ENCODE measurements at regions not wholly inside any gene's neighbourhood (a gene's known extent, or its start where the extent isn't known, plus 50 kb on each side); places are given as distances from the start of the nearest gene placed in this dataset.

DNA sequence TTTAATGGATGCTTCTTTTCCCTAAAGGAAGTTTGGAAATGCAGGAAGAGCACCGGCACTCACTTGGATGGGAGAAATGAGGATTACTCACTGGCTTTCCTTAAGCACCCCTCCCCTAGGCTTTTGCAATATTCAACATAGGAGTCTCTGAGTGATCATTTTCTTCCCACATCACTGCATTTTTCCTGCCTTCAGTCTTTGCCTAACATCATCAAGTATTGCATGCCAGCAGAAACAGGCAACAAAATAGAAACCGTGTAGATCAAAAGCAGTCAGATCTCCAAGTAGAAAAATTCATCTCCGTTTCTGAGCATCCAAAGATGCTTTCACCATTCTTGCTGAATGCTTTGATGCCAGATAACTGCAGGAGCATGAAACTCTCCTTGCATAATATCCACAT is 119.9 kb downstream of the ADCYAP1R1 start:
- intact Hi-C loops (cut with DNase I): no loop called here

DNA sequence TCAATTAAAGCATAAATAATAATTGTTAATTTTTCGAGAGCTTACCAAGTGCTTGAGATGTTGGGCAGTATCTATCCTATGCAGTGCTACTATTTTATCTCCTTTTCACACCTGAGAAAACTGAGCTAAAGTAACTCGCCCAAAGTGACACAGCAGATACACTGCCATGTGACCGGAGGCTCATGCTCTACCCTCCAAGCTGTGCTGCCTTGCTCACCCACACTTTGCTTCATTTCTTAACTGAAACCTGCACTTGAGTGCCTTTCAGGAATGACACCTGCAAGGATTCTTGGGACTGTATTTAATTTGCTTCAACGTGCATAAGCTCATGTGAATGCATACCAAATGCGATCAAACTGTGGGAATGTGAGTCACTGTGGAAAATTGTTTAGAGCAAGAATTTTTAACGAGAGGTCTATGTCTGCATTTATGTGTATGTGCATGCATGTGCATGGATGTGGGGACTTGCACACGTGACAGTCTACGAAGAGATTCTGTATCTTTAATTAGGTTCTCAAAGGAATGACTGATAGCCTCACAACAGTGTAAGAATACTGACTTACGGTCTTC is 119.2 kb downstream of the ADCYAP1R1 start:
- intact Hi-C loops (cut with DNase I): no loop called here
- no peak overlapping the region for H3K27ac ChIP-seq
- H3K9me3 ChIP-seq: no peaks in the 10 kb centered on the region
- TF ChIP-seq, protein P1, sequence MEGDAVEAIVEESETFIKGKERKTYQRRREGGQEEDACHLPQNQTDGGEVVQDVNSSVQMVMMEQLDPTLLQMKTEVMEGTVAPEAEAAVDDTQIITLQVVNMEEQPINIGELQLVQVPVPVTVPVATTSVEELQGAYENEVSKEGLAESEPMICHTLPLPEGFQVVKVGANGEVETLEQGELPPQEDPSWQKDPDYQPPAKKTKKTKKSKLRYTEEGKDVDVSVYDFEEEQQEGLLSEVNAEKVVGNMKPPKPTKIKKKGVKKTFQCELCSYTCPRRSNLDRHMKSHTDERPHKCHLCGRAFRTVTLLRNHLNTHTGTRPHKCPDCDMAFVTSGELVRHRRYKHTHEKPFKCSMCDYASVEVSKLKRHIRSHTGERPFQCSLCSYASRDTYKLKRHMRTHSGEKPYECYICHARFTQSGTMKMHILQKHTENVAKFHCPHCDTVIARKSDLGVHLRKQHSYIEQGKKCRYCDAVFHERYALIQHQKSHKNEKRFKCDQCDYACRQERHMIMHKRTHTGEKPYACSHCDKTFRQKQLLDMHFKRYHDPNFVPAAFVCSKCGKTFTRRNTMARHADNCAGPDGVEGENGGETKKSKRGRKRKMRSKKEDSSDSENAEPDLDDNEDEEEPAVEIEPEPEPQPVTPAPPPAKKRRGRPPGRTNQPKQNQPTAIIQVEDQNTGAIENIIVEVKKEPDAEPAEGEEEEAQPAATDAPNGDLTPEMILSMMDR (IDR thresholded peaks at IDR 0.05): no peak
- no peak for TF ChIP-seq POLR2AphosphoS5 (IDR thresholded peaks at IDR 0.05)
- TF ChIP-seq POLR2A (IDR thresholded peaks at IDR 0.05): no peak
- H3K4me1 ChIP-seq (replicated peaks): no peaks in the 10 kb centered on the region
- no peaks in the 10 kb centered on the region for H3K27me3 ChIP-seq (replicated peaks; ENCODE audit: insufficient read depth)
- no peaks in the 10 kb centered on the region for H3K36me3 ChIP-seq
- no peak overlapping the region for H3K4me3 ChIP-seq
- no peak for DNase-seq (ENCODE audit: low spot score)
- WGBS: 81% methylated on average over 9 of the region's 9 CpGs

More for the DNA sequence above, 119.9 kb downstream of the ADCYAP1R1 start:
- Histone ChIP-seq H3K4me1 (replicated peaks) (no peaks in the 10 kb centered on the region), H3K9me3 (no peaks in the 10 kb centered on the region), H3K36me3 (no peaks in the 10 kb centered on the region), H3K4me3 (no peak overlapping the region), H3K27me3 (replicated peaks; ENCODE audit: insufficient read depth) (no peaks in the 10 kb centered on the region), H3K27ac (no peak overlapping the region)
- DNase-seq (ENCODE audit: low spot score): no peak
- no peak for TF ChIP-seq POLR2A (IDR thresholded peaks at IDR 0.05)
- no peak for TF ChIP-seq POLR2AphosphoS5 (IDR thresholded peaks at IDR 0.05)
- TF ChIP-seq, protein P1 (IDR thresholded peaks at IDR 0.05): no peak
- 68% methylated on average over 3 of the region's 3 CpGs for WGBS
